C1 segment of cervical spinal cord (tissue), 14 donors: ENCODE measurements at regions not wholly inside any gene's neighbourhood (a gene's known extent, or its start where the extent isn't known, plus 50 kb on each side); places are given as distances from the start of the nearest gene placed in this dataset.

ENCODE experiments used
- DNase-seq, 14 donors: peaks; one replicate each; lab custom pipeline; 2025; lab: John Stamatoyannopoulos, UW

- DNase-seq = no peak
Observed at GRCh38 chr14:26925876-26926584, 328.2 kb upstream of the NOVA1 start.

GRCh38 chr14:26926585-26926984 lies 328.8 kb upstream of the NOVA1 start:
- no peak for DNase-seq

- DNase-seq = no peak
Observed at GRCh38 chr14:26928019-26928418, 330.2 kb upstream of the NOVA1 start.

GRCh38 chr14:26929361-26929760 lies 331.5 kb upstream of the NOVA1 start:
- no peak for DNase-seq

GRCh38 chr14:26930576-26930975 lies 332.7 kb upstream of the NOVA1 start:
- DNase-seq = no peak

- no peak for DNase-seq
Observed at GRCh38 chr14:26932606-26933005, 334.8 kb upstream of the NOVA1 start.

GRCh38 chr14:26933431-26933830 lies 335.6 kb upstream of the NOVA1 start:
- no peak for DNase-seq

- DNase-seq = no peak
Observed at GRCh38 chr14:26934151-26934550, 336.3 kb upstream of the NOVA1 start.

GRCh38 chr14:26935733-26936132 lies 337.9 kb upstream of the NOVA1 start:
- DNase-seq = no peak

- DNase-seq = no peak
Observed at GRCh38 chr14:26938054-26938453, 340.2 kb upstream of the NOVA1 start.

GRCh38 chr14:26939755-26940154 lies 341.9 kb upstream of the NOVA1 start:
- peak in 1 of 14 donors; percentile 74 for DNase-seq

- DNase-seq = no peak
Observed at GRCh38 chr14:26941521-26941920, 343.7 kb upstream of the NOVA1 start.

GRCh38 chr14:26947265-26947664 lies 349.4 kb upstream of the NOVA1 start:
- DNase-seq = no peak

- no peak for DNase-seq
Observed at GRCh38 chr14:26959437-26959836, 361.6 kb upstream of the NOVA1 start.

- DNase-seq = no peak
Observed at GRCh38 chr14:26959972-26960660, 362.3 kb upstream of the NOVA1 start.

- no peak for DNase-seq
Observed at GRCh38 chr14:26963711-26964110, 365.9 kb upstream of the NOVA1 start.

GRCh38 chr14:26965490-26965889 lies 367.7 kb upstream of the NOVA1 start:
- no peak for DNase-seq

- peak in 1 of 14 donors; percentile 3 for DNase-seq
Observed at GRCh38 chr14:26966908-26967307, 369.1 kb upstream of the NOVA1 start.

- no peak for DNase-seq
Observed at GRCh38 chr14:26974965-26975364, 377.1 kb upstream of the NOVA1 start.

- DNase-seq = no peak
Observed at GRCh38 chr14:26982071-26982470, 384.2 kb upstream of the NOVA1 start.

- peak in 11 of 14 donors; percentile 2 to 81 (median 11) for DNase-seq
Observed at GRCh38 chr14:26984311-26985177, 386.7 kb upstream of the NOVA1 start.

- DNase-seq = peak in 1 of 14 donors; percentile 13
Observed at GRCh38 chr14:26987744-26988363, 390.0 kb upstream of the NOVA1 start.
